ENCODE measurements at regions not wholly inside any gene's neighbourhood (a gene's known extent, or its start where the extent isn't known, plus 50 kb on each side); places are given as distances from the start of the nearest gene placed in this dataset.
"Not testable (repeated sequence)": the region's sequence is repeated elsewhere in the genome, so short reads cannot be mapped to it uniquely, and the experiment has no call there.

- H3K4me1 Mint-ChIP-seq, result no peaks in the 10 kb centered on the region
- H3K27ac Mint-ChIP-seq, result no peak overlapping the region
- Histone ChIP-seq H3K9me3 (ENCODE audit: control insufficient read depth in 2 of 2, low read length in 2 of 2) (no peaks in the 10 kb centered on the region), H3K4me1 (ENCODE audit: control insufficient read depth, insufficient read depth, low read length, poor library complexity, severe bottlenecking) (no peaks in the 10 kb centered on the region), H3K4me3 (ENCODE audit: low read depth, low read length) (no peak overlapping the region), H3K36me3 (ENCODE audit: control insufficient read depth, insufficient read depth, low read length) (no peaks in the 10 kb centered on the region), H3K27ac (ENCODE audit: insufficient read depth, low read length, poor library complexity, severe bottlenecking) (no peak overlapping the region), H3K27me3 (ENCODE audit: control insufficient read depth, insufficient read depth, low read length) (no peaks in the 10 kb centered on the region)
- H3K4me3 Mint-ChIP-seq, result no peak overlapping the region
- DNase-seq (no peak), ATAC-seq (ENCODE audit: low read depth in 2 of 2) (no peak)
- no peaks in the 10 kb centered on the region for H3K27me3 Mint-ChIP-seq
- H3K36me3 Mint-ChIP-seq, result no peaks in the 10 kb centered on the region
- H3K9me3 Mint-ChIP-seq, result peaks cover 0 to 9% (median 2%) of the 10 kb centered on the region in 7 donors
Measured at GRCh38 chr14:37746140-37746832, 150.9 kb downstream of the TTC6 start.

GRCh38 chr14:37753459-37753858 lies 158.0 kb downstream of the TTC6 start:
- no peaks in the 10 kb centered on the region for H3K36me3 Mint-ChIP-seq
- H3K4me3 Mint-ChIP-seq, result no peak overlapping the region
- H3K27ac Mint-ChIP-seq, result no peak overlapping the region
- no peaks in the 10 kb centered on the region for H3K4me1 Mint-ChIP-seq
- no peak for DNase-seq
- H3K9me3 Mint-ChIP-seq, result peaks cover 0 to 17% (median 6%) of the 10 kb centered on the region in 7 donors
- no peaks in the 10 kb centered on the region for H3K4me1 ChIP-seq (ENCODE audit: control insufficient read depth, insufficient read depth, low read length, poor library complexity, severe bottlenecking)
- H3K27me3 ChIP-seq (ENCODE audit: control insufficient read depth, insufficient read depth, low read length), result no peaks in the 10 kb centered on the region
- ATAC-seq (ENCODE audit: low read depth in 2 of 2), result no peak
- peaks cover 0 to under 1% of the 10 kb centered on the region in 2 experiments for H3K9me3 ChIP-seq (ENCODE audit: control insufficient read depth in 2 of 2, low read length in 2 of 2)
- H3K27ac ChIP-seq (ENCODE audit: insufficient read depth, low read length, poor library complexity, severe bottlenecking), result no peak overlapping the region
- H3K36me3 ChIP-seq (ENCODE audit: control insufficient read depth, insufficient read depth, low read length), result no peaks in the 10 kb centered on the region
- H3K4me3 ChIP-seq (ENCODE audit: low read depth, low read length), result no peak overlapping the region
- H3K27me3 Mint-ChIP-seq, result no peaks in the 10 kb centered on the region

- not testable (repeated sequence) for H3K4me1 Mint-ChIP-seq; ATAC-seq (ENCODE audit: low read depth in 2 of 2); H3K27me3 ChIP-seq (ENCODE audit: control insufficient read depth, insufficient read depth, low read length); H3K27ac ChIP-seq (ENCODE audit: insufficient read depth, low read length, poor library complexity, severe bottlenecking); H3K27me3 Mint-ChIP-seq; H3K9me3 ChIP-seq (ENCODE audit: control insufficient read depth in 2 of 2, low read length in 2 of 2); H3K4me1 ChIP-seq (ENCODE audit: control insufficient read depth, insufficient read depth, low read length, poor library complexity, severe bottlenecking); H3K27ac Mint-ChIP-seq; H3K36me3 ChIP-seq (ENCODE audit: control insufficient read depth, insufficient read depth, low read length); H3K36me3 Mint-ChIP-seq; H3K4me3 ChIP-seq (ENCODE audit: low read depth, low read length); DNase-seq; H3K4me3 Mint-ChIP-seq
- peaks cover 0 to 19% (median 12%) of the 10 kb centered on the region in 7 donors for H3K9me3 Mint-ChIP-seq
Measured at GRCh38 chr14:37760275-37760674, 164.8 kb downstream of the TTC6 start.

- no peaks in the 10 kb centered on the region for H3K4me1 ChIP-seq (ENCODE audit: control insufficient read depth, insufficient read depth, low read length, poor library complexity, severe bottlenecking)
- Mint-ChIP-seq H3K27me3 (no peaks in the 10 kb centered on the region), H3K4me1 (no peaks in the 10 kb centered on the region), H3K27ac (no peak overlapping the region), H3K36me3 (no peaks in the 10 kb centered on the region), H3K4me3 (no peak overlapping the region), H3K9me3 (peaks cover 0 to 23% (median 8%) of the 10 kb centered on the region in 7 donors)
- H3K36me3 ChIP-seq (ENCODE audit: control insufficient read depth, insufficient read depth, low read length), result no peaks in the 10 kb centered on the region
- H3K4me3 ChIP-seq (ENCODE audit: low read depth, low read length), result no peak overlapping the region
- H3K9me3 ChIP-seq (ENCODE audit: control insufficient read depth in 2 of 2, low read length in 2 of 2), result peaks cover 0 to 1% of the 10 kb centered on the region in 2 experiments
- ATAC-seq (ENCODE audit: low read depth in 2 of 2) (no peak), DNase-seq (no peak)
- H3K27ac ChIP-seq (ENCODE audit: insufficient read depth, low read length, poor library complexity, severe bottlenecking), result no peak overlapping the region
- H3K27me3 ChIP-seq (ENCODE audit: control insufficient read depth, insufficient read depth, low read length), result no peaks in the 10 kb centered on the region
Measured at GRCh38 chr14:37763266-37763665, 167.8 kb downstream of the TTC6 start.

GRCh38 chr14:37772283-37772682 lies 176.9 kb downstream of the TTC6 start:
- H3K27ac ChIP-seq (ENCODE audit: insufficient read depth, low read length, poor library complexity, severe bottlenecking); H3K9me3 ChIP-seq (ENCODE audit: control insufficient read depth in 2 of 2, low read length in 2 of 2); H3K4me3 Mint-ChIP-seq; H3K4me1 Mint-ChIP-seq; H3K27me3 ChIP-seq (ENCODE audit: control insufficient read depth, insufficient read depth, low read length); H3K27me3 Mint-ChIP-seq; H3K27ac Mint-ChIP-seq; H3K36me3 ChIP-seq (ENCODE audit: control insufficient read depth, insufficient read depth, low read length); ATAC-seq (ENCODE audit: low read depth in 2 of 2); H3K4me3 ChIP-seq (ENCODE audit: low read depth, low read length); DNase-seq; H3K36me3 Mint-ChIP-seq; H3K4me1 ChIP-seq (ENCODE audit: control insufficient read depth, insufficient read depth, low read length, poor library complexity, severe bottlenecking): not testable (repeated sequence)
- peaks cover 0 to 15% (median 8%) of the 10 kb centered on the region in 7 donors for H3K9me3 Mint-ChIP-seq

GRCh38 chr14:37776791-37777499 lies 181.5 kb downstream of the TTC6 start:
- Mint-ChIP-seq H3K4me3 (no peak overlapping the region), H3K27ac (no peak overlapping the region), H3K27me3 (no peaks in the 10 kb centered on the region), H3K36me3 (no peaks in the 10 kb centered on the region), H3K9me3 (peaks cover 0 to 23% (median 10%) of the 10 kb centered on the region in 7 donors), H3K4me1 (no peaks in the 10 kb centered on the region)
- H3K4me3 ChIP-seq (ENCODE audit: low read depth, low read length), result no peak overlapping the region
- DNase-seq, result no peak
- no peaks in the 10 kb centered on the region for H3K4me1 ChIP-seq (ENCODE audit: control insufficient read depth, insufficient read depth, low read length, poor library complexity, severe bottlenecking)
- no peak overlapping the region for H3K27ac ChIP-seq (ENCODE audit: insufficient read depth, low read length, poor library complexity, severe bottlenecking)
- H3K36me3 ChIP-seq (ENCODE audit: control insufficient read depth, insufficient read depth, low read length), result no peaks in the 10 kb centered on the region
- H3K27me3 ChIP-seq (ENCODE audit: control insufficient read depth, insufficient read depth, low read length), result no peaks in the 10 kb centered on the region
- no peak for ATAC-seq (ENCODE audit: low read depth in 2 of 2)
- H3K9me3 ChIP-seq (ENCODE audit: control insufficient read depth in 2 of 2, low read length in 2 of 2), result no peaks in the 10 kb centered on the region

- no peaks in the 10 kb centered on the region for H3K27me3 ChIP-seq (ENCODE audit: control insufficient read depth, insufficient read depth, low read length)
- no peaks in the 10 kb centered on the region for H3K4me1 Mint-ChIP-seq
- no peak for ATAC-seq (ENCODE audit: low read depth in 2 of 2)
- peaks cover 0 to 19% (median 9%) of the 10 kb centered on the region in 7 donors for H3K9me3 Mint-ChIP-seq
- no peaks in the 10 kb centered on the region for H3K36me3 ChIP-seq (ENCODE audit: control insufficient read depth, insufficient read depth, low read length)
- no peaks in the 10 kb centered on the region for H3K4me1 ChIP-seq (ENCODE audit: control insufficient read depth, insufficient read depth, low read length, poor library complexity, severe bottlenecking)
- no peak for DNase-seq
- H3K27ac ChIP-seq (ENCODE audit: insufficient read depth, low read length, poor library complexity, severe bottlenecking), result no peak overlapping the region
- H3K4me3 ChIP-seq (ENCODE audit: low read depth, low read length), result no peak overlapping the region
- no peaks in the 10 kb centered on the region for H3K9me3 ChIP-seq (ENCODE audit: control insufficient read depth in 2 of 2, low read length in 2 of 2)
- H3K27me3 Mint-ChIP-seq, result no peaks in the 10 kb centered on the region
- H3K27ac Mint-ChIP-seq, result no peak overlapping the region
- H3K36me3 Mint-ChIP-seq, result no peaks in the 10 kb centered on the region
- H3K4me3 Mint-ChIP-seq, result no peak overlapping the region
Measured at GRCh38 chr14:37778135-37778943, 182.9 kb downstream of the TTC6 start.

Measured in CD4-positive, CD25-positive, alpha-beta regulatory T cell (primary cell).